Muscle of back (tissue), 3 donors: ENCODE measurements at regions not wholly inside any gene's neighbourhood (a gene's known extent, or its start where the extent isn't known, plus 50 kb on each side); places are given as distances from the start of the nearest gene placed in this dataset.
"Not testable (repeated sequence)": the region's sequence is repeated elsewhere in the genome, so short reads cannot be mapped to it uniquely, and the experiment has no call there.

Experiments
- DNase-seq, 3 donors: peaks; one replicate each; pipeline versions ENCODE4 v3.0.0 to v3.0.0-alpha.2; 2013

- DNase-seq, result no peak
Measured at GRCh38 chr9:7347556-7347955, 452.0 kb downstream of the DMAC1 start.

GRCh38 chr9:7346144-7346543 lies 453.4 kb downstream of the DMAC1 start:
- no peak for DNase-seq

GRCh38 chr9:7342736-7343135 lies 456.8 kb downstream of the DMAC1 start:
- peak in 1 of 3 donors; percentile 10 for DNase-seq

GRCh38 chr9:7342229-7342628 lies 457.3 kb downstream of the DMAC1 start:
- DNase-seq, result peak in 2 of 3 donors; percentile 22 to 56

- no peak for DNase-seq
Measured at GRCh38 chr9:7341571-7341970, 458.0 kb downstream of the DMAC1 start.

GRCh38 chr9:7340451-7340850 lies 459.1 kb downstream of the DMAC1 start:
- DNase-seq, result no peak

GRCh38 chr9:7338586-7339281 lies 460.8 kb downstream of the DMAC1 start:
- peak in 1 of 3 donors; percentile 28 for DNase-seq

- DNase-seq, result peak in 1 of 3 donors; percentile 58
Measured at GRCh38 chr9:7336356-7337065, 463.1 kb downstream of the DMAC1 start.

GRCh38 chr9:7333719-7334118 lies 465.9 kb downstream of the DMAC1 start:
- DNase-seq, result peak in 1 of 3 donors; percentile 36

- no peak for DNase-seq
Measured at GRCh38 chr9:7332780-7333179, 466.8 kb downstream of the DMAC1 start.

- DNase-seq, result no peak
Measured at GRCh38 chr9:7328453-7328852, 471.1 kb downstream of the DMAC1 start.

GRCh38 chr9:7325995-7326394 lies 473.6 kb downstream of the DMAC1 start:
- DNase-seq, result no peak

- peak in 1 of 3 donors; percentile 39 for DNase-seq
Measured at GRCh38 chr9:7324152-7324598, 475.4 kb downstream of the DMAC1 start.

GRCh38 chr9:7320841-7321240 lies 478.7 kb downstream of the DMAC1 start:
- no peak for DNase-seq

GRCh38 chr9:7320139-7320538 lies 479.4 kb downstream of the DMAC1 start:
- peak in 2 of 3 donors; percentile 32 to 70 for DNase-seq

GRCh38 chr9:7318920-7319319 lies 480.7 kb downstream of the DMAC1 start:
- DNase-seq, result no peak

GRCh38 chr9:7316967-7317366 lies 482.6 kb downstream of the DMAC1 start:
- DNase-seq, result no peak

GRCh38 chr9:7316166-7316795 lies 483.3 kb downstream of the DMAC1 start:
- peak in 1 of 3 donors; percentile 32 for DNase-seq

- DNase-seq, result peak in 1 of 3 donors; percentile 37
Measured at GRCh38 chr9:7315746-7316145, 483.8 kb downstream of the DMAC1 start.

- no peak for DNase-seq
Measured at GRCh38 chr9:7315116-7315515, 484.5 kb downstream of the DMAC1 start.

- DNase-seq, result no peak
Measured at GRCh38 chr9:7313389-7313788, 486.2 kb downstream of the DMAC1 start.

- not testable (repeated sequence) for DNase-seq
Measured at GRCh38 chr9:7309051-7309450, 490.5 kb downstream of the DMAC1 start.

GRCh38 chr9:7305677-7306076 lies 493.9 kb downstream of the DMAC1 start:
- no peak for DNase-seq
